H1 (cell line): ENCODE measurements at regions not wholly inside any gene's neighbourhood (a gene's known extent, or its start where the extent isn't known, plus 50 kb on each side); places are given as distances from the start of the nearest gene placed in this dataset.

Source experiments
- GABPA ChIP-seq: IDR thresholded peaks from 2 replicates; pipeline ENCODE4 v1.6.1; 2011; ENCODE audit warnings: mild to moderate bottlenecking, low read length, moderate library complexity, borderline replicate concordance; ENCODE audit not compliant: insufficient read depth
- TF ChIP-seq, protein P1 (sequence below), 3 experiments: IDR thresholded peaks; 1 replicate in 2 of 3; 2 replicates in 1 of 3; pipeline versions ENCODE4 v1.5.1 to v1.6.1; 2011; ENCODE audit warnings: low read length in 3 of 3, mild to moderate bottlenecking in 3 of 3, inconsistent platforms in 2 of 3, low read depth in 1 of 3, moderate library complexity in 1 of 3; ENCODE audit not compliant: insufficient read depth in 1 of 3; ENCODE audit errors: control extremely low read depth in 1 of 3

DNA sequence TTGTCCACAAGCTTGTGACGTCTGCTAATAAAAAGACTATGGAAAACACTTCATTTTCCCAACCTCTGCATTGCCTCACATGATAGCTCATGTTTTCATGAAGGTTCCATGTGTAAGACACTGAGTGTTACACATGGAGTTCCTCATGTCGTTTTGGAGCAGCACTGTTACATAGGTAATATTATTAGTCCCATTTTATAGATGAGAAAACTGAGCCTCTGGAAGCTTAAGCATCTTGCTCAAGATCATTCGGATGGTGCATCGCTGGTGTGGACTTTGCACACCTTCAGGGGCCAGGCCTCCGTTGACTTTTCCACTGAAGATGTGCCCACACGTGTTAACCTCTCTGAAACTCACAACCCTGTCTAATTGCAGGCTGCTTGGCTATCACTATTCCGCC is 743.4 kb downstream of the UQCRFS1 start:
- TF ChIP-seq, protein P1, sequence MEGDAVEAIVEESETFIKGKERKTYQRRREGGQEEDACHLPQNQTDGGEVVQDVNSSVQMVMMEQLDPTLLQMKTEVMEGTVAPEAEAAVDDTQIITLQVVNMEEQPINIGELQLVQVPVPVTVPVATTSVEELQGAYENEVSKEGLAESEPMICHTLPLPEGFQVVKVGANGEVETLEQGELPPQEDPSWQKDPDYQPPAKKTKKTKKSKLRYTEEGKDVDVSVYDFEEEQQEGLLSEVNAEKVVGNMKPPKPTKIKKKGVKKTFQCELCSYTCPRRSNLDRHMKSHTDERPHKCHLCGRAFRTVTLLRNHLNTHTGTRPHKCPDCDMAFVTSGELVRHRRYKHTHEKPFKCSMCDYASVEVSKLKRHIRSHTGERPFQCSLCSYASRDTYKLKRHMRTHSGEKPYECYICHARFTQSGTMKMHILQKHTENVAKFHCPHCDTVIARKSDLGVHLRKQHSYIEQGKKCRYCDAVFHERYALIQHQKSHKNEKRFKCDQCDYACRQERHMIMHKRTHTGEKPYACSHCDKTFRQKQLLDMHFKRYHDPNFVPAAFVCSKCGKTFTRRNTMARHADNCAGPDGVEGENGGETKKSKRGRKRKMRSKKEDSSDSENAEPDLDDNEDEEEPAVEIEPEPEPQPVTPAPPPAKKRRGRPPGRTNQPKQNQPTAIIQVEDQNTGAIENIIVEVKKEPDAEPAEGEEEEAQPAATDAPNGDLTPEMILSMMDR (IDR thresholded peaks at IDR 0.05; ENCODE audit: control extremely low read depth in 1 of 3, insufficient read depth in 1 of 3, low read depth in 1 of 3, low read length in 3 of 3): no peak
- no peak for TF ChIP-seq GABPA
